GM12865 (cell line): ENCODE measurements at regions not wholly inside any gene's neighbourhood (a gene's known extent, or its start where the extent isn't known, plus 50 kb on each side); places are given as distances from the start of the nearest gene placed in this dataset.

Experiments used
- DNase-seq: peaks from one replicate; pipeline ENCODE4 v3.0.0; 2010; ENCODE audit warnings: low read depth
- H3K4me3 ChIP-seq: 2 replicates; pipeline ENCODE4 v1.5.1; 2011; ENCODE audit warnings: mild to moderate bottlenecking, low read depth, low read length, control low read depth
- TF ChIP-seq, protein P1 (sequence below): IDR thresholded peaks from 2 replicates; pipeline ENCODE4 v1.5.1; 2011; ENCODE audit warnings: low read length, control low read depth, low read depth, inconsistent platforms; ENCODE audit not compliant: insufficient read depth; ENCODE audit errors: missing control alignments

DNA sequence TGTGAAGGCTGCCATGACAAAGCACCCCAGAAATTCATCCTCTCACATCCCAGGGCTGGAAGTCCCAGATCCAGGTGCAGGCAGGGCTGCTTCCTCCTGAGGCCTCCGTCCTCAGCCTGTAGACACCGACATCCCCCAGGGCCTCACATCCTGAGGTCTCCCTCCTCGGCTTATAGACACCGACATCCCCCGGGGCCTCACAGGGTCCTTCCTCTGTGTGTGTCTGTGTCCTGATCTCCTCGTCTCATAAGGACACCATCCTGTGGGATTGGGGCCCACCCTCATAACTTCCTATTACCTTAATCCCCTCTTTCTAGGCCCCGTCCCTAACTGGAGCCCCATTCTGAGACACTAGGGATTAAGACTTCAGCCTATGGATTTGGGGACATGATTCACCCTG, 92.0 kb upstream of the SNTG2 start:
- H3K4me3 ChIP-seq, result no peak overlapping the region
- TF ChIP-seq, protein P1, sequence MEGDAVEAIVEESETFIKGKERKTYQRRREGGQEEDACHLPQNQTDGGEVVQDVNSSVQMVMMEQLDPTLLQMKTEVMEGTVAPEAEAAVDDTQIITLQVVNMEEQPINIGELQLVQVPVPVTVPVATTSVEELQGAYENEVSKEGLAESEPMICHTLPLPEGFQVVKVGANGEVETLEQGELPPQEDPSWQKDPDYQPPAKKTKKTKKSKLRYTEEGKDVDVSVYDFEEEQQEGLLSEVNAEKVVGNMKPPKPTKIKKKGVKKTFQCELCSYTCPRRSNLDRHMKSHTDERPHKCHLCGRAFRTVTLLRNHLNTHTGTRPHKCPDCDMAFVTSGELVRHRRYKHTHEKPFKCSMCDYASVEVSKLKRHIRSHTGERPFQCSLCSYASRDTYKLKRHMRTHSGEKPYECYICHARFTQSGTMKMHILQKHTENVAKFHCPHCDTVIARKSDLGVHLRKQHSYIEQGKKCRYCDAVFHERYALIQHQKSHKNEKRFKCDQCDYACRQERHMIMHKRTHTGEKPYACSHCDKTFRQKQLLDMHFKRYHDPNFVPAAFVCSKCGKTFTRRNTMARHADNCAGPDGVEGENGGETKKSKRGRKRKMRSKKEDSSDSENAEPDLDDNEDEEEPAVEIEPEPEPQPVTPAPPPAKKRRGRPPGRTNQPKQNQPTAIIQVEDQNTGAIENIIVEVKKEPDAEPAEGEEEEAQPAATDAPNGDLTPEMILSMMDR, result no peak
- no peak for DNase-seq

DNA sequence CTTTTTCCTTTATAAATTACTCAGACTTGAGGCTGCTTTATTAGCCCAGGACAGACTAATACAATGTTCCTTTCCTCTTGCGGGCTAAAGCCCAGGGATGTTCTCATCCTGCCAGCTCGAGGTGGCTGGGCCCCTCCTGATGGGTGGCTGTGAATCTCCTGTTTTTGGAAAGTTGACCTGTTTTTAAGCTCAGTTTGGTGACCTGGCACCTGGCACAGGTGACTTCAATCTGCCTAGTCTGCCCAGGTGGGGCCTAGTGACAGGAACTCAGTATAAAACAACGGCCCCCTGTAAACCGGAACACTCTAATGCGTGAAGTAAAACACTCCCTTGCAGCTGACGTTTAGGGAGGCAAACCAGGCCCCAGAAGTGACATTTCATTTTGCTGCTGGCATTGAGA, 92.7 kb upstream of the SNTG2 start:
- no peak overlapping the region for H3K4me3 ChIP-seq
- TF ChIP-seq, protein P1, result no peak
- DNase-seq, result no peak

DNA sequence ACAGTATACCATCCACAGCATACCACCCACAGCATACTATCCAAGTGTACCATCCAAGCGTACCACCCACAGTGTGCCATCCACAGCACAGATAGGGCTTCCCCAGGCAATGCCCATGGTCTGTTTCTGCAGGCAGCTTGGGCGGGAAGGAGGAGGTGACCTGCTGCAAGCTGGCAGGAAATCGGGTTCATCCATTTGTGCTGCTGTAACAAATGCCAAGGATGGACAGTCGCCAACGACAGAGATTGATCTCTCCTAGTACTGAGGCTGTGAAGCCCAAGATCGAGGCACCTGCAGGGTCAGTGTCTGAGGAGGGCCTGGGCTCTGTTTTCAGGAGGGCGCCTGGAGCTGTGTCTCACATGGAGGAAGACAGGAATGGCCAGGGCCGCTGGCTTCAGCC, 93.6 kb upstream of the SNTG2 start:
- no peak overlapping the region for H3K4me3 ChIP-seq
- TF ChIP-seq, protein P1, result no peak
- no peak for DNase-seq

DNA sequence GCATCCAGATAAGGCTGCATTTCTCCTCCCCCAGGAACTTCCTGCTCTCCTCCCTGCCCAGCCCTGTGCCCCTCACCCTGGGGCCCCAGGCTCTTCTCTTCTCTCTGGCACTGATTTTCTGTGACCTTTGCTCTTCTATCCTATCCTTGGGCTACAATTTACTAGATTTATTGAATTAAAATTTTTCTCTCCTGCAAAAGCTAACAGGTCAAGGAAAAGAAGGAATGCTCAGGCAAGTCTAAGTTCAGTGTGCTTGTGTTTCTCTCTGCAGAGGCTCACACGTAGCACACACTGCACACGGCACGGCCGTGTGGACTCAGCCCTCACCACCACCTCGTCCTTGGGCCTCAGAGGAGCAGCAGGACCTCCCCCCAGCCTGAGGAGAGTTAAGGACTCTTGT, 94.2 kb upstream of the SNTG2 start:
- DNase-seq, result no peak
- no peak overlapping the region for H3K4me3 ChIP-seq
- TF ChIP-seq, protein P1, result no peak

DNA sequence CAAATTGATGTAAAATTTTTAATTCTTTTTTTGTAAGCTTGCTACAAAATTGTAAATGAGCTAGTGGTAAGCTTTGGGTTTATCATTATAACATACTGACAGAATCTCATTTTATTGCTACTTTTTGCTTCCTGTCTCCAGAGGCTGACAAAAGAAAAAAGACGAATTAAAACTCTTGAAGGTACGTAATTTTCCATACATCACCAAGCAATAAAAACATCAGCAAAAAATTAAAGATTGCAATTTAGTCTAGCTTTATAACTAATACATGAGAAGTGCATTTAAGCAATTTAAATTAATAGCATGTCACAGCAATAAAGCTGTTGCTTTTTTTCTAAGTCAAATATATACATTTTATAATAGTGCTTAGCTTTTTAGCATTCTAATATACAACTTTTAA, 94.6 kb upstream of the SNTG2 start:
- no peak overlapping the region for H3K4me3 ChIP-seq
- TF ChIP-seq, protein P1, result no peak
- DNase-seq, result no peak

DNA sequence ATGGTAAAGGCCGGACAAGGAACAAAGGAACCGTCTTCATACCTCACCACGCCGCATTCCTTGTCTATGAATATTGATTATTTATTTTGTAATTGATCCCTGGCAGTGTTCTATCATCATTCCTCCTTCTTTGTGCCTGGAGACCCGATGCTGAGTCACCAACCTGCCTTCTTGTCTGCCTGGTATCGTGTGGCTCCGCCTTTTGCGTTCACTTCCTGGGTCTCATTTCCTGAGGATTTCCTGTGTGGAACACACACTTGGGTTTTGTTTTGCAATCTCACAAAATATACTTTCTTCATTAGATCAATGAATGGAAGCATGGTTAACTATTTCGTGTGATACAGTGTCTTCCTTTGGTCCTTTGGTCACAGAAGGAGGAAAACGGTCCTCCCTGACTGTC, 95.5 kb upstream of the SNTG2 start:
- no peak for DNase-seq
- TF ChIP-seq, protein P1, result no peak
- H3K4me3 ChIP-seq, result no peak overlapping the region

DNA sequence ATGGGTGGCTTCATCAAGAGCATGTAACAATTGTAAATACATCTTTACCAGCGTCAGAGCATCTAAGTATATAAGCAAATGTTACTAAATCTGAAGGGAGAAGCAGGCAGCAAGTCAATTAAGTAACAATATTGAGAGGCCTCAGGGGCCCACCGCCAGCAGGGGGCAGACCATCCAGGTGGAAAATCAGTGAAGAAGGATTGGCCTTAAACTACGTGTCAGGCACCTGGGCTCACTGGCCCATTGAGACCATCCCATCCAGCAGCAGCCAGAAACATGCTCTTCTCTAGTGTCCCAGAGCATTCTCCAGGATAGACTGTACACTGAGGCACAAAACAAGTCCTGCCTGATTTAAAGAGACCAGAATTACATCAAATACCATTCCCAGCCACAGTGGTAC, 96.2 kb upstream of the SNTG2 start:
- TF ChIP-seq, protein P1, result peak; percentile 50
- DNase-seq, result peak; percentile 23
- H3K4me3 ChIP-seq, result no peak overlapping the region
